H1 (cell line): ENCODE measurements at regions not wholly inside any gene's neighbourhood (a gene's known extent, or its start where the extent isn't known, plus 50 kb on each side); places are given as distances from the start of the nearest gene placed in this dataset.

ENCODE experiments used
- CTCF ChIP-seq, 3 experiments: IDR thresholded peaks; 1 replicate in 2 of 3; 2 replicates in 1 of 3; pipeline versions ENCODE4 v1.5.1 to v1.6.1; 2011; ENCODE audit warnings: low read length in 3 of 3, mild to moderate bottlenecking in 3 of 3, inconsistent platforms in 2 of 3, low read depth in 1 of 3, moderate library complexity in 1 of 3; ENCODE audit not compliant: insufficient read depth in 1 of 3; ENCODE audit errors: control extremely low read depth in 1 of 3
- EGR1 ChIP-seq: IDR thresholded peaks from 2 replicates; pipeline ENCODE4 v1.6.1; 2011; ENCODE audit warnings: low read depth, low read length, borderline replicate concordance
- EP300 ChIP-seq, 2 experiments: IDR thresholded peaks; 1 replicate in 1 of 2; 2 replicates in 1 of 2; pipeline ENCODE4 v1.6.1; 2011 to 2012; ENCODE audit warnings: low read depth in 2 of 2, low read length in 2 of 2, mild to moderate bottlenecking in 2 of 2, borderline replicate concordance in 1 of 2, inconsistent platforms in 1 of 2, moderate library complexity in 1 of 2
- JUN ChIP-seq: IDR thresholded peaks from 2 replicates; pipeline ENCODE4 v1.6.1; 2011; ENCODE audit warnings: low read depth, mild to moderate bottlenecking, improper control_type of control experiment, low read length
- JUND ChIP-seq: IDR thresholded peaks from 2 replicates; pipeline ENCODE4 v1.6.1; 2011; ENCODE audit warnings: mild to moderate bottlenecking, improper control_type of control experiment, low read length
- MAX ChIP-seq: IDR thresholded peaks from 2 replicates; pipeline ENCODE4 v1.6.1; 2012; ENCODE audit warnings: inconsistent platforms
- SIN3A ChIP-seq, 2 experiments: IDR thresholded peaks in 1 of 2; conservative IDR thresholded peaks in 1 of 2; 2 replicates each; pipeline ENCODE4 v1.6.1; 2011 to 2012; ENCODE audit warnings: low read length in 2 of 2, improper control_type of control experiment in 1 of 2, low read depth in 1 of 2, mild to moderate bottlenecking in 1 of 2

GRCh38 chr12:34126239-34126641, 103.9 kb downstream of the ALG10 start:
- no peak for TF ChIP-seq EP300 (IDR thresholded peaks at IDR 0.05; ENCODE audit: borderline replicate concordance in 1 of 2, low read depth in 2 of 2, low read length in 2 of 2)
- TF ChIP-seq CTCF (IDR thresholded peaks at IDR 0.05; ENCODE audit: control extremely low read depth in 1 of 3, insufficient read depth in 1 of 3, low read depth in 1 of 3, low read length in 3 of 3), result no peak
- no peak for TF ChIP-seq MAX
- no peak for TF ChIP-seq EGR1
- TF ChIP-seq JUN, result no peak
- no peak for TF ChIP-seq SIN3A (conservative IDR thresholded peaks at IDR 0.05 in 1 of 2, IDR thresholded peaks at IDR 0.05 in 1 of 2; ENCODE audit: low read depth in 1 of 2, low read length in 2 of 2)
- no peak for TF ChIP-seq JUND
